H54 (cell line): ENCODE measurements at regions not wholly inside any gene's neighbourhood (a gene's known extent, or its start where the extent isn't known, plus 50 kb on each side); places are given as distances from the start of the nearest gene placed in this dataset.

Experiments
- DNase-seq: peaks from one replicate; pipeline ENCODE4 v3.0.0; 2011; ENCODE audit warnings: low spot score, mixed read lengths; ENCODE audit not compliant: insufficient read length
- FAIRE-seq: peaks from 3 replicates; lab custom pipeline; 2011; peaks lifted over from hg19 to GRCh38; lab: Jason Lieb, UNC
- POLR2A ChIP-seq: IDR thresholded peaks from 2 replicates; pipeline ENCODE4 v1.6.1; 2011; ENCODE audit warnings: low read depth, mild to moderate bottlenecking, low read length

- no peak for FAIRE-seq
- no peak for TF ChIP-seq POLR2A
- no peak for DNase-seq
Measured at GRCh38 chr12:107826276-107826675, 51.8 kb downstream of the ASCL4 start.

- TF ChIP-seq POLR2A, result no peak
- no peak for DNase-seq
- no peak for FAIRE-seq
Measured at GRCh38 chr12:107829271-107829670, 54.8 kb downstream of the ASCL4 start.

- no peak for FAIRE-seq
- no peak for TF ChIP-seq POLR2A
- DNase-seq, result no peak
Measured at GRCh38 chr12:107832441-107832840, 57.9 kb downstream of the ASCL4 start.

- no peak for DNase-seq
- no peak for FAIRE-seq
- no peak for TF ChIP-seq POLR2A
Measured at GRCh38 chr12:107840186-107840585, 65.7 kb downstream of the ASCL4 start.

GRCh38 chr12:107843351-107844311 is 69.1 kb downstream of the ASCL4 start:
- FAIRE-seq, result no peak
- TF ChIP-seq POLR2A, result no peak
- no peak for DNase-seq

GRCh38 chr12:107844312-107844921 is 69.9 kb downstream of the ASCL4 start:
- FAIRE-seq (no peak), DNase-seq (no peak)
- TF ChIP-seq POLR2A, result no peak

- FAIRE-seq (no peak), DNase-seq (no peak)
- no peak for TF ChIP-seq POLR2A
Measured at GRCh38 chr12:107845226-107845979, 70.9 kb downstream of the ASCL4 start.

GRCh38 chr12:107845980-107846659 is 71.6 kb downstream of the ASCL4 start:
- DNase-seq (no peak), FAIRE-seq (no peak)
- no peak for TF ChIP-seq POLR2A

GRCh38 chr12:107847430-107847829 is 72.9 kb downstream of the ASCL4 start:
- TF ChIP-seq POLR2A, result no peak
- DNase-seq, result no peak
- no peak for FAIRE-seq

GRCh38 chr12:107847830-107848229 is 73.3 kb downstream of the ASCL4 start:
- DNase-seq (no peak), FAIRE-seq (no peak)
- TF ChIP-seq POLR2A, result no peak

- DNase-seq (no peak), FAIRE-seq (no peak)
- TF ChIP-seq POLR2A, result no peak
Measured at GRCh38 chr12:107853479-107853878, 79.0 kb downstream of the ASCL4 start.

- no peak for DNase-seq
- no peak for TF ChIP-seq POLR2A
- no peak for FAIRE-seq
Measured at GRCh38 chr12:107855471-107855870, 81.0 kb downstream of the ASCL4 start.

- FAIRE-seq, result no peak
- no peak for TF ChIP-seq POLR2A
- no peak for DNase-seq
Measured at GRCh38 chr12:107856096-107856495, 81.6 kb downstream of the ASCL4 start.
